Hepatic stellate cell (primary cell): ENCODE measurements at regions not wholly inside any gene's neighbourhood (a gene's known extent, or its start where the extent isn't known, plus 50 kb on each side); places are given as distances from the start of the nearest gene placed in this dataset.

Source experiments
- DNase-seq: peaks from one replicate; pipeline ENCODE4 v3.0.0; 2011; ENCODE audit warnings: low spot score

DNA sequence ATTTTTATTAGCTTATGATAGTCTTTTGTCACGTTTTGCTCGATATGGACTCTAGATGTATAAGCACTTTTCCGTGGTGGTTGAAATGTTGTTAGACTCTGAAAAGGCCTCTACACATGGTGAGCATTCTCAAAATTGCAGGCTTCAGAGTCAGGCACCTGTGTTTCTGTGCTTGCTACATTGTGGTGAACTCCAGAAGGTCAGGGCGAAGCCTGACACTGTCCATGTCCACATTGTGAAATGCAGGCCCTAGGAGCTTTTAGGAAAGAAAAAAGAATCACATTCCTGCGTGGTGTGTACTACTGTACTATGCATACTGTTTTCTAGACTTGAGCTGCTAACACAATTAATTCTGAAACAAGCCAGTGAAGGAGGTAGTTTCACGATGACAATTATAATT, 86.3 kb downstream of the HS3ST1 start:
- DNase-seq, result no peak

DNA sequence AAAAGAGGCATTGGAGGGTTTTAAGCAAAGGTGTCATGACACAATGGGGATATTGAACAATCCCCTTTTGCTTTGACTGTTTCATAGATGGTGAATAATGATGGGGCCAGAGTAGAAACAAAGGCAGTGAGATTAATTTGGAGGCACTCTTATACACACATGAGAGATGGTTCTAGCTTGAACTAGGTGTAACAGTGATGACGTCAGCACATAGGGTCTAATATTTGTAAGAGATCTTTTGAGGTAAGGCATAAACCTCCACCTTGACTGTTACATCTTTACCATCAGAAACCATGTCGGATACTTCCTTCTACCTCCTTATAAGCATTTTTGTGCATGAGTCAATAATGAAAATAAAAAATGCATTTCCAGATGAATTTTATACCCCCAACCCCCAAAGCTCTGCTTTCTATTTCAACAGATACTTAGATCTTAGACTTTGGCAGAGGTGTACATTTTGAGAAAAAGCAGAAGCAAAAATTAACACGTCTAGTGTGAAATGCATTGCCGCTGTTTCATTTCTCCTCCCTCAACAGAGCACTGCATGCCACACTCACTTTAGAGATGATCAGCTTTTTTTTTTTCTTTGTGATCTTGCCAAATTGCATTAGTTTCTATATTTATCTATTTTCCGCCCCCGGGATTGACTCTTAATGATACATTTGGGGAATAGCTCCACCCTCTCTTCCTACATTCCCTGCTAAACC, 87.2 kb downstream of the HS3ST1 start:
- no peak for DNase-seq

DNA sequence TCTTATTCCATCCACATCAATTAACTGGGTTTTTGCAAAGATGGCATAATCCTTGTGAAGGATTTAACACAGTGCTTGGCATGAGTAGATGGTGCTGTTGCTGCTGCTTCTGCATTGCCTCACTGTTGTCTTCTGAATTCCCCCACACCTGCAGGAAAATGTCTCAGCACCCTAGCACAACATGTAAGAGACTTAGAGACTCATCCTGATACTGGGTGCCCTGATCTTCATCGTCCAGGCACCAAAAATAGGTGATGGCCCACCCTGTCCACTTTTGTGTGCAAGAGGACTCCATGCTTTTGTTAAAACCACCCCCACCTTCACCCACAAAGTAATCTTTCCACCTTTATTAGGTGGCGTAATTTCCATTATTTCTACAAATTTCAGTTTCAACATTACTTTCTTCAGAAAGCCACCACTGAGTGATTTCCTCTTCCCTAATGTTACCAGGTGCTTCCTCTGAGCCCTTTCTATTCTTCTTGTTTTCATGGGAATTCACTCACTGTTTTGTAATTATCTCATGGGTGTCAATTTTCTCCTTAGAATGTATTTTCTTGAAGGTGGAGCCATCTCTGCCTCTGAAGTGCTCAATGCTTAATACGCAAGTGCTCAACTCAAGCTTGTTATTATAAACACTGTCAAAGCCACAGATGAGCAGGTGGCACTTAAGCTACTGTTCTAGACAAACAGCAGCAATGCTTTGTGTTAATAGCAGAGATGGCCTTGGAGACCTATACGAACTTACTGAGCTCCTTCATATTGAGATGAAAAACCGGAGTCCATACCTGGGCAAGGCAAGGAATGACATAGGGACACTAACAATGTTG, 89.5 kb downstream of the HS3ST1 start:
- DNase-seq, result no peak

DNA sequence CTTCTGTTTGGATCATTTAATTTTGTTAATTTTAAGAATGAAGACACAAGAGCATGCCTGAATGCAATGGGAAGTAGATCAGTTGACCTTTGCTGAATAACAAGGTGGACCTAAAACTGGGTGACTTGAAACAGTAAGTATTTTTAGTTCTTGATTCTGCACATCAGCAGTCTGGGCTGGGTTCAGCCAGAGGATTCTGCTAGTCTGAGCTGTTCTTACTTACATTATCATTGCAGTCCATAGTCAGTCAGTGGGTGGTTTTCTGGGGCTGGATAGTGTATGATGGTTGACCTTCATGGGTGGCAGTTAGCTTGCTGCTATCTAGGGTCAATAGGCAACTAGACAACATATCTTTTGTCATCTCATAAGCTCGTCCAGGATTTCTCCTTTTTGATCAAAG, 91.4 kb downstream of the HS3ST1 start:
- no peak for DNase-seq

DNA sequence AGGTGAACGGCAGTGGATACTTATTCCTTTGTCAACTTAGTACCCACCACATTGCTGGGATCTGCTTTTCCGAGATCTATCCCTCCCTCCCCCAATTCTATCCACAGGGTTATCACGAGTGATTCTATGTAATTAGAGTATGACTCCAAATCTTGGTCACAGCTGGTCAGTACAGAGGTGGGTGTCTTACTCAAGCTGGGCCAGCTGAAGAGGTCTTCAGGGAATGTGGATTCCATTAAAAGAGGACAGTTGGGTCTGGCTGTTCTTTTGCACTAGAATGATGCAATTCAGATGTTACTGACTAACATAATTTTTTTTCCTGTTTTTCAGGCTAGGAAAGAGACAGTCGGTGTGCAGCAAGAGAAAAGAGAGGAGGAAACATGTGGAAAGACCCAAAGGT, 92.3 kb downstream of the HS3ST1 start:
- no peak for DNase-seq

DNA sequence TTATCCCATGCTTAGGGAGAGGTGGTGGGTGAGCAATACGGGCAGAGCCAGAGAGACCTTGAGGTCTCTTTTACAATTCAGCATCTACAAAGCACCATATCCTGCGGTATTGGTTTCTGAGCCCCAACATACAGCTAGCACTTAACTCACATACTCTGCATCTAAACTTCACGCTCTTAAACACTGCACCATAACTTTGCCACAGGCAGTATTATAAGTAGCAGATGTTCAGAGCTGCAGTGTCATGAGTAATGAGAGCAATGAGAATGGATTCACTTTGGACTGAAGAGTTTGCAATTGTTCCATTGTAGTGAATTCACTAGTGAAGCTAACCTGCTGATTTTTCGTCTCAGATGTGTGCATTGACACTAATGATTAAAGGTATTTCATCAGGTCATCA, 93.8 kb downstream of the HS3ST1 start:
- no peak for DNase-seq

DNA sequence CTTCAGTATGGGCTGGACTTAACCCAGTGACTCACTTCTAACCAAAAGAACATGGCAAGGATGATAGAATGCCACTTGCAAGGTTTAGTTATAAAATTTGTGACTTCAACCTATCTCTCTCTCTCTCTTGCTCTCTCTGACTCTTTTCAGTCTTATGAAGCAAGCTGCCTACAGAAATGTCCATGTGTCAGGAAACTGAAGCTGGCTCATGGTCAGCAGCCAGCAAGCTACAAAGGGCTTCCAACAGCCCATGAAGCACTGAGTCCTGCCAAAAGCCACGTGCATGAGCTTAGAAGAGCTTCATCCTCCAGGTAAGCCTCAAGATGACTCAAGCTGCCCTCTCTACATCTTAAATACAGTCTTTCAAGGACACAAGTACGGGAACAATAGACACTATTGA, 100.3 kb downstream of the HS3ST1 start:
- no peak for DNase-seq

DNA sequence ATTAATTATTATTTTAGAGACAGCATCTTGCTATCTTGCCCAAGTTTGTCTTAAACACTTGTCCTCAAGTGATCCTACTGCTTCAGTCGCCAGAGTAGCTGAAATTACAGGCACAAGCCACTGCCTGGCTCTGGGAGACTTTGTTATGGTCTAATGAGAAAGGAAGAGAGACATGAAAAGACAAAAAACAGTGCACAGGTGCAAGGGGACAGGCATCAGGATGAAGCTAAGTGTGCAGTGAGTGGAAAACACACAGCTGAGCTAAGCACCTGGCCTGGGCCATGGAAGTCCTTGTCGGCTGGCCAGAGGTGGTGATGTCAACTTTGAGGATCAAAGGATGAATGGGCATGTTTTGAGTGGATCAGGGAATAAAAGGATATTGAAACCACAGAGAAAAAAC, 102.7 kb downstream of the HS3ST1 start:
- no peak for DNase-seq

DNA sequence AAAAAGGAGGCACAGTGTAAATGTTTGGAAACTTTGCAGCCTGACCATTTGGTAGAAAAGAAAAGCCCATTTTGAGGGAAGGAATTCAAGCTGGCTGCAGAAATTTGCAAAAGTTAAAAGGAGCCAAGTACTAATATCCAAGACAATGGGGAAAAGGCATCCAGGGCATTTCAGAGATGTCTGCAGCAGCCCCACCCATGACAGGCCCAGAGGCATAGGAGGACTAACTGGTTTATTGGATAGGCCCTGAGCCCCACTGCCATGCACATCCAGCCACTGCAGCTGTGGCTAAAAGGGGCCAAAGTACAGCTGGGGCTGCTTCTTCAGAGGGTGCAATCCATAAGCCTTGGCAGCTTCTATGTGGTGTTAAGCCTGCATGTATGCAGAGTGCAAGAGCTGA, 104.9 kb downstream of the HS3ST1 start:
- DNase-seq, result no peak

DNA sequence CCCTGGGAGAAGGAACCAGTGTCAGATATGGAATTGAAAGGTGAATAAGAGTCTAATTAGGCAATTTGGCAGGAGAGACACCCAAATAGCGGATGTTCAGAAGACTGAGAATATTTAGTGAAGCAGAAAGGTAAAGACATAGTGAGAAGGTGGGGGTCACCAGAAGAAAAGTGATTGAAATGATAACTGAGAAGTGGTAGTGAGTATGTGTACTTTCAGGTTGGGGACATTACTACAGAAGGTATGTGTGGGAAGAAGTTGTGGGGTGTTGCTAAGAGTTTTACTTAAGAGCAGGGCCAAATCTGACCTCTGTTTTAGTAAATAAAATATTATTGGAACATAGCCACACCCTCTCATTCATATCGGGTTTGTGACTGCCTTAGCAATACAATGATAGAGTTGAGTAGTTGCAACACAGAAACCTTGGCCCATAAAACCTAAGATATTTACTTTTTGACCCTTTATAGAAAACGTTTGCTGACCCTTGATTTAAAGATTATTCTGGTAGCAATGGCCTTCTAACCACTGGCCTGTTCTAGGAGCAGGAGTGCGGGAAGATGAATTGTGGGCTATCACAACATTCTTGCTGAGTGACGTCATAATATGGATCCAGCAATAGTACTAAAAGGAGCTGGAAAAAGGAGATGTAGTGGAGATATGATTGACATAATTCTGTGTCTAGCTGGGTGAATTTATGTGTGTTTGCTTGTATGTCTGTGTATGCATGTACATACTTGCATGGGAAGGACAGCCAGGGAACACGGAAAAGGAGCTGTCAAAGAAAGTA, 115.3 kb downstream of the HS3ST1 start:
- DNase-seq, result no peak

DNA sequence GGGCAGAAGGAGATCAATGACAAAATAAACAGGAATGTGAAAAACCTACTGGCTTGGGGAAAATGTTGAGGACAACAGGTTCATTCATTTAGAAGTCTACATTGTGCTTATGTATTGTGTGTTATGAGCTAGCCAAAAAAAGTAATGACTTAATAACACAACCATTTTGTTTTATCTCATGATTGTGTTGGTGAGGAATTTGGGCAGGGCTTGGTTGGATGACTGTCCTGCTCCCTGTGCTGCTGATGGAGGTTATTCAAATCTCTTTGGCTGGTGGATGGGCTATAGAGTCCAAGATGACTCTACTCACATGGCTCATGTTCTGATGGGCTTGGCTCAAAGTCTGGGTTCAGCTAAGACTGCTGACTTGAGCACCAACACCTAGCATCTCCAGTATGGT, 116.3 kb downstream of the HS3ST1 start:
- DNase-seq, result no peak

DNA sequence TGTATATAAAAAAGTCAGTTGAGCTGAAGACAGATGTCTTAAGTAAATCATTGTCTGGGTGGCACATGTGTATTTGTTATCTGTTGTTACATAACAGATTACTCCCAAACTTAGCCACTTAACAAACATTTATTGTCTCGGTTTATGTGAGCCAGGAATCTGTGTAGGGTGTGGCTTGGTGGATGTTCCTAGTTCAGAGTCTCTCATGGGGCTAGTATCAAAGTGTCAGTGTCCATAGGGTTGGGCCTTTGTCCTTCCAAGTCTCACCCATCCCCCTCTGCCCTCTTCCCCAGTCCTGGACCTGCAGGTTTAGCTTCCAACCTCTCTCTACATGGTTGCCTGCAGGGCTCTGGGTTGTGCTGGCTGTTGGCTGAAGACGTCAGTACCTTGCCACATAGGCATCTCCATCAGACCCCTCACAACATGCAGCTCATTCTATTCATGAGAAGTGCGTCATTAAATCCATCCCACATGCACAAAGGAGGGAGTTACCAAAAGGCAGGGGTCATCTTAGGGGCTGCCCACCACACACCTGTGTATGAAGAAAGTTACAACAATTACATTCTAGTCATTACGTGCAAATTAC, 127.5 kb downstream of the HS3ST1 start:
- no peak for DNase-seq

DNA sequence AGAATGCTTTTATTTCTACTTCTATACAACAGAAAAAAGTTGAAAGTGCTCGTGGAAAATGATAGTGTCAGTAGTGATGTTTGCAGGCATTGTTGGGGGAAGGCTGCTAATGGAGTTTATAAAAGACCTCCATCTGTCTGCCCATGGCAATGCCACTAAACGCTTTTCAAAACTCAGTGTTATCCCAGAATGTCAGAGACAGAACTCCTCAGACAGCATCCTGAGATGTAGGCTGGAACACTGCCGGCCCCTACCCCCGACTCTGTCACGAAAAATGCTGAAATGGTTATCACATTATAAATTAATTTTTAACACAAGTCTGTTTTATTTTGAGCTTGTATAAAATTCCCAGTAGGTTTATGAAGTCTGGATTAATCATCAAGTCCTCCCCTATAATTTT, 128.9 kb downstream of the HS3ST1 start:
- no peak for DNase-seq

DNA sequence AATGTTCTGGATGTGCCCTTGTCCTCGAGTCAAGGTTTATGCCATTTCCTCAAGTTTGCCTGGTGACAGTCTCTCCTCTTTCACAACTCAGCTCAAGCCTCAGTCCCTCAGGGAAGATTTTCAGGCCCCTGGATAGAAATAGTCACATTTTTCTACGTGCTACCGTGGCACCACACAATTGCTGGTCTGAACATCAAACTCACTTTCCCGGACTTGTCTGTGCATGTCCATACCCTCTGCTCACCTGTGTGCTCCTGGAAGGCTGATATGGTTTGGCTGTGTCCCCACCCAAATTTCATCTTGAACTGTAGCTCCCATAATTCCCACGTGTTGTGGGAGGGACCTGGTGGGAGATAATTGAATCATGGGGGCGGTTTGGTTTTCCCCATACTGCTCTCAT, 129.7 kb downstream of the HS3ST1 start:
- DNase-seq, result no peak

DNA sequence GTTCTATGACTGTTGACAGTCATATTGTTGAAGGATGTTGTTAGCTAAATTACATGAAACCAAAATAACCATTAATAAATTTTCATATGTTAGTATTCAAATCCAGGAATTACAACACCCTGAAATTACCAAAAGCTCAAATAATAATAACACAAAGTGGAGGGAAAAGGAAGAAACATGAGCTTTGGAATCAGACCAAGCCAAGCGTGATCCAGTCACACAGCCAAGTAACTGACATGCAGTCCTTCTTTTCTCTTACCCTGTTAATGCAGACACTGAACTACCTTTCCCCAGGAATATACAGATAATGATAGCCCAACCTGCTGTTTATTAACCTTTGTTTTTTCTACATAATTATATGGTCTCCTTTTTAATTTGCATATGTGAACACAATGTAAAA, 130.2 kb downstream of the HS3ST1 start:
- DNase-seq, result no peak

DNA sequence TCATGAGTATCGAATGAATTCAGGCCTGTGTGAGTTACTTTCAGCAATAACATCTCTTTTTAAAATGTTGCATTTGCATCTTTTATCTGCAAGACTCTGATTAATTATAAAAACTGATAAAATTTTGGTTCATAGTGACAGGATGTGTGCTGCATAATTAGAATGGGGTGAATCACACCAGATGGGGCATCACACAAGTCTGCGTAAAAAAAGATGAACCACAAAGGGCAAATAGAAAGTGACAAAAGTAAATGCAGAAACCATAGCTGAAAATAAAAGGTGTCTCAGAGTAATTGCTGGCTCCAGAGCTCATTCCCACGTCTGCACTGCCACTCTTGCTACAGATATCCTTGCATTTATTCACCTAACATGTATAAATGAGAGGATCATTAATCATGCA, 131.1 kb downstream of the HS3ST1 start:
- no peak for DNase-seq

DNA sequence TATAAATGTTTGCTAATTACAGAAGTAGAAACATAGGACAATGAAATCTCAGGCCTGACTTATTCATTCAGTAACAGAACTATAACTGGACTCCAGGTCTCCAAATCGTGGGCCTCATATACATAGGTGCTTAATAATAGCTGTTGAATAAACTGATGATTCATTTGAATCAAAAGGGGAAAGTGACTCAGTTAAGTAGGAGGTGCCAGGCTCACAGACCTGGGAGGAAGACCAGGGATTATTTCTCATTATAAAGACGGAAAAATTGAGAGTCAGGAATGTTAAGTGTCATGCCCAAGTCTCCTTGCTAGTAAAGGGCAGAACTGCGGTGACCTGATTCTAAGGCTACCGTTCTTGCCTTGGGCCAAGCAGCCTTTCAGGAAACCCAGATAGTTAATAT, 131.5 kb downstream of the HS3ST1 start:
- no peak for DNase-seq

DNA sequence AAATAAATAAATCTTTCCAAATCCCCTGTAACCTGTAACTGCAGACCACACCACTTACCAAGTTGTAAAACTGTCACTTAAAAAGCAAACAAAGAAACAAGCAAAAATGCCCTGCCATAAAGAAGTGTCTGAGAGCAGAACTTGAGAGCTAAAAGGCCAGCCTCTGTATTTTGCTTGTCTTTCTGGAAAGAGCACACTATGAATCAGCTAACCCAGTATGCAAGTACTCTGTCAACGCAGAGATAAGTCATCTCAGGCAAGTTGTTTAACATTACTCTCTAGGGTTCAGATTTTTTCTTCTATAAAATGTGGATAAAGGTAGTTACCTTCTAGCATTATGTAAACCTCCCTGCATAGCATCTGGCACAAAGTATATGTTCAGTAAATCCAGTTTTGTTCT, 134.8 kb downstream of the HS3ST1 start:
- no peak for DNase-seq

DNA sequence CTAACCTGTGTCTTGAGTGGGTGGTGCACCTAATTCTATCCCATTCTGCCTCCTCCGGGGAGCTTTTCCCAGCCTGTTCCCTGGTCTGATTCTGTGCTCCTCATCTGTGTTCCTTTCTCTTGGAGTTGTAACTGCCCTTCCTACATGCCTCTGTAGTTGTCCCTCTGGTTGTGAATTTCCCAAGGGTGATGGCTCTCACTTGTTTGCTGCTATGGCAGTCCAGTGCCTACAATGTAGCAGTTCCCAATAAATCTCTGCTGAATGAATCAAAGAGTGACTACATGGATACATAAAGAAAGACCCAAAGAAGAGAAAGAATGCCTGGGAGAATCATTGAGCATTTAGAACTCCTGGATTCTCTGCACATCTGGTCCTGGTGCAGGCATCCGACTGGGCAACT, 141.6 kb downstream of the HS3ST1 start:
- DNase-seq, result no peak

DNA sequence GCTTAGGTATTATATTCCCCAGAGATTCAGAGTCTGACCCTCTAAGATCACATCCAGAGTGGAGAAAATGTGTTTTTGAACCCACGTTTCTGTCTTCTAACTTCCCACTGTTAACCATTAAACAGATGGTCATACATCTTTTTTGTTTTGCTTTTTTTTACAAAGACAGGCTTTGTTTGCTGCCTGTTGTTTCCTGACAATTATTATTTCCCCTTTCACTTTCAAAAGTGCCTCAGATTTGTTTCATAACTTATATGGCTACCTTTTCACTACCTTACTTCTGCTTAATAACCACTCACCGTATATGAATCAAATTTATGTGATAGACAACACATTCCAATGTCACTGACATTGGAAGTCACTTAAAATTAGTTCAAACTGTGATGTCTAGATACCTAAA, 142.2 kb downstream of the HS3ST1 start:
- no peak for DNase-seq

DNA sequence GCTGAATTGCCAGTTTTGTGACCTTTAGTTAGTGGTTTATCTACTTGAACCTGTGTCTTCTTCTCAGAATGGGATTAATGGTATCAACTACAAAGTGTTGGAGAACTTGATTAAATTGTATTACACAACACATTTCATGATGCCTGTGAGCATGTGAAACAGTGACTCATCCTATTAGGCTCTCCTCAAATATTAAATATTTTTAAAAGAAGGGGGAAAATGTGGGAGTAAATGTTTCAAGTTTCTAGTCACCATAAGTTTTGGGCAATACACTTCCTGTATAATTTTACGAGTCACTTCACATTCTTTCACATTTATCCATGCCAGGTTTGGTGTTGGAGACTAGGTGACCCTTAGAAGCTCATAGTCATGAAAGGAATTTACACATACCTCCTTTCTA, 147.0 kb downstream of the HS3ST1 start:
- DNase-seq, result no peak

DNA sequence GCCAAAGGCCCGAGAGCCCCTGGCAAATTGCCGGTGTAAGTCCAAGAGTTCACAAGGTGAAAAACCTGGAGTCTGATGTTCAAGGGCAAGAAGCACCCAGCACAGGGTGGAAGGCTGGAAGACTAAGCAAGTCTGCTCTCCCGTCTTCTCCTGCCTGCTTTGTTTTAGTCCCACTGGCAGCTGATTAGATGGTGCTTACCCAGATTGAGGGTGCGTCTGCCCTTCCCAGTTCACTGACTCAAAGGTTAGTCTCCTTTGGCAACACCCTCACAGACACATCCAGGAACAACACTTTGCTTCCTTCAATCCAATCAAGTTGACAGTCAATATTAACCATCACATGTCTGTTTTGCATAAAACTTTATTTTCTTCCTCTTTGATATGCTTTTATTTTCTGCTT, 157.4 kb downstream of the HS3ST1 start:
- DNase-seq, result no peak

DNA sequence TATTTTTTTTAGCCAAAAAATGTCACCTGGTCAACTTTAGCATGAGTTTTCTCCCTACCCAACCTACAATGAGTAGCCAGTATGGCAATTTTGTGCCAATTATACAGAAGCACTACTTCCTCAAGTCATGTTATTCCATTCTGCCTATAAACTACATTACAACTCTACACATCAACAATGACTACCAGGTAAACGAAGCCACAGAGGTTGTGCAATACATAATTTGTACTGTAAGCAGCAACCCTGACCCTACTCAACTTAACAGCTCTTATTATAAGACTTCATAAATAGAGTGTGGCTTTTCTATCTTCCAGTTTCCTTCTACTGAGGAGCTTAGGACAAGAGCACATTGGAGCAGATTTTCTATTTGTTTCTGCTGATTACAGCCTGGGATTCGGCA, 160.5 kb downstream of the HS3ST1 start:
- DNase-seq, result no peak
